K562 (cell line): ENCODE measurements at regions not wholly inside any gene's neighbourhood (a gene's known extent, or its start where the extent isn't known, plus 50 kb on each side); places are given as distances from the start of the nearest gene placed in this dataset.

Source experiments
- ATF1 ChIP-seq, 2 experiments: fragments of 450-650 bp in 1 of 2; IDR thresholded peaks; 2 replicates each; pipeline ENCODE4 v1.6.1; 2016; ENCODE audit warnings: missing compliant biosample characterization in 1 of 2, missing genetic modification characterization in 1 of 2
- CTBP1 ChIP-seq: fragments of 450-650 bp; IDR thresholded peaks from 2 replicates; pipeline ENCODE4 v1.6.1; 2016; ENCODE audit warnings: borderline replicate concordance
- DNMT1 ChIP-seq: fragments of 450-650 bp; IDR thresholded peaks from 2 replicates; pipeline ENCODE4 v1.6.1; 2016; ENCODE audit warnings: antibody characterized with exemption, mild to moderate bottlenecking
- MAFF ChIP-seq: IDR thresholded peaks from 2 replicates; pipeline ENCODE4 v1.6.1; 2012; ENCODE audit warnings: low read length, improper control_type of control experiment
- PHB2 ChIP-seq: fragments of 450-650 bp; IDR thresholded peaks from 2 replicates; pipeline ENCODE4 v1.6.1; 2017; ENCODE audit warnings: low read depth
- POLR3G ChIP-seq: IDR thresholded peaks from 2 replicates; pipeline ENCODE4 v1.6.1; 2011; ENCODE audit not compliant: insufficient read length, insufficient replicate concordance; ENCODE audit errors: extremely low read depth
- PRPF4 ChIP-seq: fragments of 200-400 bp; formaldehyde crosslinking; IDR thresholded peaks from one replicate; pipeline ENCODE4 v1.6.1; 2017; ENCODE audit warnings: low read length, low read depth, mild to moderate bottlenecking; ENCODE audit not compliant: insufficient read depth, poor library complexity, severe bottlenecking
- RBM14 ChIP-seq: fragments of 200-400 bp; formaldehyde crosslinking; IDR thresholded peaks from 2 replicates; pipeline ENCODE4 v1.6.1; 2018; ENCODE audit warnings: low read depth, mild to moderate bottlenecking, low read length, moderate library complexity, borderline replicate concordance; ENCODE audit not compliant: insufficient read depth
- RBM25 ChIP-seq: fragments of 200-400 bp; formaldehyde crosslinking; IDR thresholded peaks from 2 replicates; pipeline ENCODE4 v1.6.1; 2018; ENCODE audit warnings: low read length, low read depth, moderate library complexity; ENCODE audit not compliant: severe bottlenecking
- RBM34 ChIP-seq: fragments of 200-400 bp; formaldehyde crosslinking; IDR thresholded peaks from 2 replicates; pipeline ENCODE4 v1.6.1; 2018; ENCODE audit warnings: low read length, borderline replicate concordance; ENCODE audit not compliant: insufficient read depth
- SIN3B ChIP-seq: fragments of 450-650 bp; IDR thresholded peaks from 2 replicates; pipeline ENCODE4 v1.6.1; 2017; ENCODE audit warnings: low read depth, mild to moderate bottlenecking, moderate library complexity
- ZKSCAN3 ChIP-seq: fragments of 250-450 bp; sonication (Bioruptor Pico); IDR thresholded peaks from 2 replicates; pipeline ENCODE4 v1.4.0; 2020
- ZNF274 ChIP-seq: IDR thresholded peaks from 2 replicates; pipeline ENCODE4 v1.6.1; 2011; ENCODE audit warnings: low read depth, mild to moderate bottlenecking, low read length, moderate library complexity, borderline replicate concordance
- ZNF316 ChIP-seq: fragments of 450-650 bp; IDR thresholded peaks from 2 replicates; pipeline ENCODE4 v1.6.1; 2016
- ZNF644 ChIP-seq: fragments of 200-800 bp; sonication (Bioruptor generic); IDR thresholded peaks from 2 replicates; pipeline ENCODE4 v1.6.1; 2016; ENCODE audit warnings: low read depth, missing genetic modification characterization, missing compliant biosample characterization
- ZNF76 ChIP-seq: fragments of 250-450 bp; sonication (Bioruptor Pico); IDR thresholded peaks from 2 replicates; pipeline ENCODE4 v1.4.0; 2020; ENCODE audit warnings: mild to moderate bottlenecking, moderate library complexity, borderline replicate concordance
- TF ChIP-seq, protein P1 (sequence below): fragments of 250-450 bp; sonication (Bioruptor Pico); IDR thresholded peaks from 2 replicates; pipeline ENCODE4 v1.8.0; 2021; ENCODE audit warnings: moderate library complexity, mild to moderate bottlenecking, inconsistent platforms
- TF ChIP-seq, protein P2 (sequence below): fragments of 250-450 bp; sonication (Bioruptor Pico); IDR thresholded peaks from 2 replicates; pipeline ENCODE4 v1.9.0; 2021; ENCODE audit warnings: mild to moderate bottlenecking, inconsistent platforms
- TF ChIP-seq, protein P3 (sequence below): fragments of 450-650 bp; IDR thresholded peaks from 2 replicates; pipeline ENCODE4 v1.6.1; 2014; ENCODE audit warnings: low read depth, mild to moderate bottlenecking, moderate library complexity, borderline replicate concordance
- TF ChIP-seq, protein P4 (sequence below): sonication (generic); formaldehyde crosslinking; IDR thresholded peaks from 2 replicates; pipeline ENCODE4 v1.8.1; 2023; ENCODE audit warnings: mild to moderate bottlenecking, missing genetic modification reagents

DNA sequence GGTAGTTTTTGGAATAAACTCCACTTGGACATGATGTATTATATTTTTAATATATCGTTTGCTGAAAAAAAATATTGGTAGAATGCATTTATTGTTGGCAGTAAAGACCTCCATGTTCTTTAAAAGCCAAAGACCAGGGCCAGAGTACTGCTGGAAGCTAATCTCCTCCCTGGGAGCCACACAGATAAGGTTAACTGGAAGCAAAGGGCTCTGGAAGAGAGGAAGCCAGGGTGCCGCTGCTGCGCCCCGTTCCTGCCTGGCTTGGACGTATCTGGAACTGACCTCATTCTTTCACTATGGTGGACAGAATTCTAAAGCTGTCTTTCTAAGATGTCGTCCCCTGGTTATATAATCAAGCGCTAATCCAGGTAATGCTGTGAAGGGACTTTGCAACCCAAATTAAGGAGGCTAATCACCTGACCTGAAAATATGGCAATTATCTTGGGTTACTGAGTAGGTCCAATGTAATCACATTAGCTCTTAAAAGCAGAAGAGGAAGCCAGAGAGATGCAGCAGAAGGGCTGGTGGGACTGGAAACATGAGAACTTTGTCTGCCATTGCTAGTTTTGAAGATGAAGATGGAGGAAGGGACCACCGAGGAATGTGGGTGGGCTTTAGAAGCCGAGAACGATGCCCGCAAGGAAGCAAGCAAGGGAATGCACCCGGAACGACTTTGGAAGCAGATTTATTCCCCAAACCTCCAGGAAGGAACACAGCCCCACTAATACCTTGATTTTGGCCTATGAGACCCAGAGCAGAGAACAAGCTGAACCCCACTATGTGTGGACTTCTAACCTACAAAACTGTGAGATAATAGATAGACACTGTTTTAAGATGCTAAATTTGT lies 167.7 kb upstream of the KCNJ15 start (continued):
- TF ChIP-seq, protein P1, sequence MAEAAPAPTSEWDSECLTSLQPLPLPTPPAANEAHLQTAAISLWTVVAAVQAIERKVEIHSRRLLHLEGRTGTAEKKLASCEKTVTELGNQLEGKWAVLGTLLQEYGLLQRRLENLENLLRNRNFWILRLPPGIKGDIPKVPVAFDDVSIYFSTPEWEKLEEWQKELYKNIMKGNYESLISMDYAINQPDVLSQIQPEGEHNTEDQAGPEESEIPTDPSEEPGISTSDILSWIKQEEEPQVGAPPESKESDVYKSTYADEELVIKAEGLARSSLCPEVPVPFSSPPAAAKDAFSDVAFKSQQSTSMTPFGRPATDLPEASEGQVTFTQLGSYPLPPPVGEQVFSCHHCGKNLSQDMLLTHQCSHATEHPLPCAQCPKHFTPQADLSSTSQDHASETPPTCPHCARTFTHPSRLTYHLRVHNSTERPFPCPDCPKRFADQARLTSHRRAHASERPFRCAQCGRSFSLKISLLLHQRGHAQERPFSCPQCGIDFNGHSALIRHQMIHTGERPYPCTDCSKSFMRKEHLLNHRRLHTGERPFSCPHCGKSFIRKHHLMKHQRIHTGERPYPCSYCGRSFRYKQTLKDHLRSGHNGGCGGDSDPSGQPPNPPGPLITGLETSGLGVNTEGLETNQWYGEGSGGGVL (CRISPR knock-in tag) = no peak
- TF ChIP-seq RBM25 (no peak), SIN3B (no peak), ZNF316 (no peak), RBM14 (no peak), ATF1 (CRISPR knock-in tag; IDR thresholded peaks at IDR 0.05) (no peak), ATF1 (tag; IDR thresholded peaks at IDR 0.05) (no peak), ZNF76 (CRISPR knock-in tag) (no peak), ZNF644 (no peak), PHB2 (no peak), PRPF4 (no peak), CTBP1 (peak; percentile 33; the same call in 1 of the 2 replicates), DNMT1 (no peak), RBM34 (no peak), MAFF (no peak), ZNF274 (no peak), POLR3G (no peak), ZKSCAN3 (CRISPR knock-in tag) (no peak)
- TF ChIP-seq, protein P2, sequence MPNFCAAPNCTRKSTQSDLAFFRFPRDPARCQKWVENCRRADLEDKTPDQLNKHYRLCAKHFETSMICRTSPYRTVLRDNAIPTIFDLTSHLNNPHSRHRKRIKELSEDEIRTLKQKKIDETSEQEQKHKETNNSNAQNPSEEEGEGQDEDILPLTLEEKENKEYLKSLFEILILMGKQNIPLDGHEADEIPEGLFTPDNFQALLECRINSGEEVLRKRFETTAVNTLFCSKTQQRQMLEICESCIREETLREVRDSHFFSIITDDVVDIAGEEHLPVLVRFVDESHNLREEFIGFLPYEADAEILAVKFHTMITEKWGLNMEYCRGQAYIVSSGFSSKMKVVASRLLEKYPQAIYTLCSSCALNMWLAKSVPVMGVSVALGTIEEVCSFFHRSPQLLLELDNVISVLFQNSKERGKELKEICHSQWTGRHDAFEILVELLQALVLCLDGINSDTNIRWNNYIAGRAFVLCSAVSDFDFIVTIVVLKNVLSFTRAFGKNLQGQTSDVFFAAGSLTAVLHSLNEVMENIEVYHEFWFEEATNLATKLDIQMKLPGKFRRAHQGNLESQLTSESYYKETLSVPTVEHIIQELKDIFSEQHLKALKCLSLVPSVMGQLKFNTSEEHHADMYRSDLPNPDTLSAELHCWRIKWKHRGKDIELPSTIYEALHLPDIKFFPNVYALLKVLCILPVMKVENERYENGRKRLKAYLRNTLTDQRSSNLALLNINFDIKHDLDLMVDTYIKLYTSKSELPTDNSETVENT (CRISPR knock-in tag) = no peak
- TF ChIP-seq, protein P3, sequence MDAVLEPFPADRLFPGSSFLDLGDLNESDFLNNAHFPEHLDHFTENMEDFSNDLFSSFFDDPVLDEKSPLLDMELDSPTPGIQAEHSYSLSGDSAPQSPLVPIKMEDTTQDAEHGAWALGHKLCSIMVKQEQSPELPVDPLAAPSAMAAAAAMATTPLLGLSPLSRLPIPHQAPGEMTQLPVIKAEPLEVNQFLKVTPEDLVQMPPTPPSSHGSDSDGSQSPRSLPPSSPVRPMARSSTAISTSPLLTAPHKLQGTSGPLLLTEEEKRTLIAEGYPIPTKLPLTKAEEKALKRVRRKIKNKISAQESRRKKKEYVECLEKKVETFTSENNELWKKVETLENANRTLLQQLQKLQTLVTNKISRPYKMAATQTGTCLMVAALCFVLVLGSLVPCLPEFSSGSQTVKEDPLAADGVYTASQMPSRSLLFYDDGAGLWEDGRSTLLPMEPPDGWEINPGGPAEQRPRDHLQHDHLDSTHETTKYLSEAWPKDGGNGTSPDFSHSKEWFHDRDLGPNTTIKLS = 0 out of 2 replicates have a peak, but pooled peaks have one; percentile 28
- TF ChIP-seq, protein P4, sequence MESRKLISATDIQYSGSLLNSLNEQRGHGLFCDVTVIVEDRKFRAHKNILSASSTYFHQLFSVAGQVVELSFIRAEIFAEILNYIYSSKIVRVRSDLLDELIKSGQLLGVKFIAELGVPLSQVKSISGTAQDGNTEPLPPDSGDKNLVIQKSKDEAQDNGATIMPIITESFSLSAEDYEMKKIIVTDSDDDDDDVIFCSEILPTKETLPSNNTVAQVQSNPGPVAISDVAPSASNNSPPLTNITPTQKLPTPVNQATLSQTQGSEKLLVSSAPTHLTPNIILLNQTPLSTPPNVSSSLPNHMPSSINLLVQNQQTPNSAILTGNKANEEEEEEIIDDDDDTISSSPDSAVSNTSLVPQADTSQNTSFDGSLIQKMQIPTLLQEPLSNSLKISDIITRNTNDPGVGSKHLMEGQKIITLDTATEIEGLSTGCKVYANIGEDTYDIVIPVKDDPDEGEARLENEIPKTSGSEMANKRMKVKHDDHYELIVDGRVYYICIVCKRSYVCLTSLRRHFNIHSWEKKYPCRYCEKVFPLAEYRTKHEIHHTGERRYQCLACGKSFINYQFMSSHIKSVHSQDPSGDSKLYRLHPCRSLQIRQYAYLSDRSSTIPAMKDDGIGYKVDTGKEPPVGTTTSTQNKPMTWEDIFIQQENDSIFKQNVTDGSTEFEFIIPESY = no peak
